GM18951 (cell line): ENCODE measurements at regions not wholly inside any gene's neighbourhood (a gene's known extent, or its start where the extent isn't known, plus 50 kb on each side); places are given as distances from the start of the nearest gene placed in this dataset.

ENCODE experiments used
- POLR2A ChIP-seq: IDR thresholded peaks from 4 replicates; pipeline ENCODE4 v1.6.1; 2011; ENCODE audit warnings: mild to moderate bottlenecking; ENCODE audit not compliant: insufficient read length, insufficient read depth; ENCODE audit errors: extremely low read depth
- in situ Hi-C: fragments of 300-500 bp; cut with MboI; formaldehyde crosslinking; loops from one replicate; pipeline ENCODE4 v1.12.0; 2022; ENCODE audit warnings: low sequenced_read_pairs, mixed read lengths, inconsistent platforms; ENCODE audit not compliant: unreplicated experiment

- in situ Hi-C loops, result no loop called here
Measured at GRCh38 chr1:8189931-8190483, 127.9 kb upstream of the SLC45A1 start.

GRCh38 chr1:8185400-8185799 is 132.5 kb upstream of the SLC45A1 start:
- in situ Hi-C loops, result no loop called here

More at GRCh38 chr1:8189931-8190483, 127.9 kb upstream of the SLC45A1 start:
- TF ChIP-seq POLR2A, result no peak

GRCh38 chr1:8184301-8184700 is 133.6 kb upstream of the SLC45A1 start:
- TF ChIP-seq POLR2A, result no peak

More at GRCh38 chr1:8185400-8185799, 132.5 kb upstream of the SLC45A1 start:
- TF ChIP-seq POLR2A, result no peak

GRCh38 chr1:8182034-8182761 is 135.7 kb upstream of the SLC45A1 start:
- no peak for TF ChIP-seq POLR2A
- in situ Hi-C loops, result no loop called here

More at GRCh38 chr1:8184301-8184700, 133.6 kb upstream of the SLC45A1 start:
- in situ Hi-C loops, result no loop called here

DNA sequence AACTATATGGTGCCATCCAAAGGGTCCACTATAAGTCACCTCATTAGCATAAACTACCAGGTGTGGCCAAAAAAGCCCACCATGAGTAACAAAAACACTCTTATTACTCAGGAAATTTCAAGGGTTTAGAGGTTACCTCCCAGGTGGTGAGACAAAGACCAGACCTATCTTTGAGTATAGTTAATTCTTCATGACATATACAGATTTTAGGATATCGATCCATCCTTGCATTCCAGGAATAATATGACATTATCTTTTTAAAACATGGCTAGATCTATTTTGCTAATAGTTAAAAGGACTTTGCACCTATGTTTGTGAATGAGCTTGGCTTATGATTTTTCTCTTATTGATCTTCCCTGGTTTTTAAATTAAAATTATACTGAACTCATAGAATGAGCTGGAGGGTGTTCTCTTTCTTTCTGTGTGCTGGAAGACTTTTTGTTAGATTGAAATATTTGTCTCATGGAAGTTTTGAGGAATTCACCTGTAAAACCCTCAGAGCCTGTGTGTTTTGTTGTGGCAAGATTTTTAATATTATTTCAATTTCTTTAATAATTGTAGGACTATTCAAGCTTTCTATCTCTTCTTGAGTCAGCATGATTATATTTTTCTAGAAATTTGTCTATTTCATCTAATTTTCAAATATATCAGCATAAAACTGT is 138.7 kb upstream of the SLC45A1 start:
- TF ChIP-seq POLR2A, result no peak
- in situ Hi-C loops, result no loop called here

- in situ Hi-C loops, result no loop called here
Measured at GRCh38 chr1:8176279-8176678, 141.6 kb upstream of the SLC45A1 start.

GRCh38 chr1:8174807-8175206 is 143.1 kb upstream of the SLC45A1 start:
- in situ Hi-C loops, result no loop called here
- TF ChIP-seq POLR2A, result no peak

More at GRCh38 chr1:8176279-8176678, 141.6 kb upstream of the SLC45A1 start:
- TF ChIP-seq POLR2A, result no peak

DNA sequence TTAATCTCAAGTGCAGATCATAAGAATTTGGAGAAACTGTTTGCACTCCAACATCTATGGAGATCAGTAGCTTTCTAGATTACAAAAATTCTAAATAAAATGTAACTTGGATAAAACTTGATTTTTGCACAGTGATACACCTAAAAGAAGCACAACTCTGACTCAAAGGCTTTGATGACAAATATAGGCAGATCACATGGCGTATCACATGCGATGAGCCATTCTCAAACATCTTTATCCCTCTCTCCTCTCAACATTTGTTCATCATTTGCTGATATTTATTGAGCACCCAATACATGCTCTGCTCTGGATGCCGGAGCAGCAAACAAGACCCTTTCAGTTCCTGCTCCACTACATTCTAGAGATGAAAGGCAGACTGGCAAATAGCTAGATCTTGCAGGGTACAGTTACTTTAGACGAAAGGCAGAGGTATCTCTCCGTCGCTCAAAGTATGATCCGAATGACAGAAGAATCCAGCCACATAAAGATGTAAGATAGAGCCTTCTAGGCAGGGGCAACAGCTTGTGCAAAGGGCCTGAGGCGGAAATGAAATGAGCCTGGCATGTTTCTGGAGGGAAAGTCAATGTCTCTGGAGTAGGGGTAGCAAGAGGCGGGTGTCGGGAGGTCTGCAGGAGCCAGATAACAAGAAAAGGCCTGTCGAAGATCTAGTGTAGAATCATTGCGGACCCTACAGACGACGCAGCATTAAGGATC is 145.8 kb upstream of the ERRFI1 start:
- in situ Hi-C loops, result no loop called here
- TF ChIP-seq POLR2A, result no peak

DNA sequence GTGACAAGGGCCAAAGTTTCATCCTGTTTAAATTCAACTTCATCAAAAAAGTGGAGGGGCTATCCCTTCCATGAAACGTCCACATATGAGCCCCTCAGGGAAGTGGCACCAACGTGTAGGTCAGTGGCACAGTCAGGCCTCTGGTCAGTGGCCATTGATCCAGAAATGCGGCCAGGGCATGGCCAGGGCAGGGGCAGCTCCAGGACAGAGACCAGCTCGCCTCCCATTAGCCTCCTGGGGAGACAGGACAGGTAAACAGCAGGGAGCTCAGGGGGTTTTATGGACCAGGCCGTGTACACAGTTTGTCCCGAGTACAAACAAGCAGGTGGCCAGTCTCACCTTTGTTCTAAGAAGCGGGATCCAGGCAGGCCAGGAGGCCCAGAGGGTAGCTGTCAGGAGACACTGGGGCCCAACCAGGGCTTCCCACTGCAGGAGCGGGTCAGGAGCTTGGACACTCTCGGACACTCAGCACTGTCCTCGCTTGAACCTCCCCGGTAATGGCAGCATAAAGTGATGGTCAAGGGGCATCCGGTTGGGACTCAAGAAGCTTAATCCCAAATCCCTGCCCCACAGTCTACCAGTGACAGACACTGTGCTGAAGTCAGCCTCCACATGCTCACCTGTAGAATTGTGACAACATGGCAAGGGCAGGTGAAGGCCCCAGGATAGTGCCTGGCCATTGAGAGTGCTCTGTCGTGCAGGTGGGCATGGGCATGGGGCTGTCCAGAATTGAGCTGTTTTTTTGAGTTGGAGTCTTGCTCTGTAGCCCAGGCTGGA is 144.1 kb upstream of the ERRFI1 start:
- in situ Hi-C loops, result no loop called here
- TF ChIP-seq POLR2A, result no peak

GRCh38 chr1:8169364-8170058 is 143.4 kb upstream of the ERRFI1 start:
- in situ Hi-C loops, result no loop called here

DNA sequence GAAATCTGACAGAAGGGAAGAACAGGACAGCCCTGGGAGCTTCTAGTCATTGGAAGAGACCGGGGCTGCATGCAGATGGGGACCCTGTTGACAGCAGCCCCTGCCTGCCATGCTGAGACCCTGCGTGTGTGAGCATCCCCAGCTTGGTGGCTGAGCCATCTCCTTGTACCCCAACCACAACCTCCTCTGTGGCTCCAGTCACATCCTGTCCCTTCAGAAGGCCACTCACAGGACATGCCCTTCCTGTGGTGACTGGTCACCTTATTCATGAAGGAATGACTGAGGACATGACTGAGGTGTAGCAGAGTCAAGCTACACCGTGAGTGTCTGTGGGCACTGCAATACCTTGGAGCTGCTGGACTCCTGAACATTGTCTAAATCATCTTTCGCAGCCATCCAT is 141.8 kb upstream of the ERRFI1 start:
- no peak for TF ChIP-seq POLR2A
- in situ Hi-C loops, result no loop called here

More at GRCh38 chr1:8169364-8170058, 143.4 kb upstream of the ERRFI1 start:
- TF ChIP-seq POLR2A, result peak; percentile 40

GRCh38 chr1:8166406-8166805 is 140.3 kb upstream of the ERRFI1 start:
- TF ChIP-seq POLR2A, result no peak
- in situ Hi-C loops, result no loop called here
